Stimulated activated CD4-positive, alpha-beta T cell treated with anti-CD3 and anti-CD28 coated beads, Interleukin-2, amount 100 ng/mL, for 48 hours (primary cell): ENCODE measurements at regions not wholly inside any gene's neighbourhood (a gene's known extent, or its start where the extent isn't known, plus 50 kb on each side); places are given as distances from the start of the nearest gene placed in this dataset.
"Not testable (repeated sequence)": the region's sequence is repeated elsewhere in the genome, so short reads cannot be mapped to it uniquely, and the experiment has no call there.

ENCODE experiments used
- DNase-seq, 2 donors: peaks; one replicate each; pipeline ENCODE4 v3.0.0-alpha.2; 2020

DNA sequence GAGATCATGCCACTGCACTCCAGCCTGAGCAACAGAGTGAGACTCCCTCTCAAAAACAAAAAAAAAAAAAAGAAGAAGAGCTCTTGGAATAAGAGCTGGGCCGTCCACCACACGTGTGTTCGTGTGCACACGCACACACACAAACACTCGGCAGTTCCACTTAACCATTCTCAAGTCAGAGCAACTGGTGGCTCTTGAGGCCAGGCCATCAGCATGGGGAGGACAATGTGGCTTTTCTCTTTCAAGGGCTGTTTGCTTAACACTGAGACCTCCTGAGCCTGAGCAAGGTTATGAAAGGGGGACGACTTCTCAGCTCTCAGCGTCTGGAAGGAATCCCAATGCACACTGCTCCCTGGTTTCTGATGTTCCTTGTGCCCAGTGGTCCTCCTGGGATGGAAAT is 444.9 kb downstream of the SOX9 start:
- DNase-seq: no peak

DNA sequence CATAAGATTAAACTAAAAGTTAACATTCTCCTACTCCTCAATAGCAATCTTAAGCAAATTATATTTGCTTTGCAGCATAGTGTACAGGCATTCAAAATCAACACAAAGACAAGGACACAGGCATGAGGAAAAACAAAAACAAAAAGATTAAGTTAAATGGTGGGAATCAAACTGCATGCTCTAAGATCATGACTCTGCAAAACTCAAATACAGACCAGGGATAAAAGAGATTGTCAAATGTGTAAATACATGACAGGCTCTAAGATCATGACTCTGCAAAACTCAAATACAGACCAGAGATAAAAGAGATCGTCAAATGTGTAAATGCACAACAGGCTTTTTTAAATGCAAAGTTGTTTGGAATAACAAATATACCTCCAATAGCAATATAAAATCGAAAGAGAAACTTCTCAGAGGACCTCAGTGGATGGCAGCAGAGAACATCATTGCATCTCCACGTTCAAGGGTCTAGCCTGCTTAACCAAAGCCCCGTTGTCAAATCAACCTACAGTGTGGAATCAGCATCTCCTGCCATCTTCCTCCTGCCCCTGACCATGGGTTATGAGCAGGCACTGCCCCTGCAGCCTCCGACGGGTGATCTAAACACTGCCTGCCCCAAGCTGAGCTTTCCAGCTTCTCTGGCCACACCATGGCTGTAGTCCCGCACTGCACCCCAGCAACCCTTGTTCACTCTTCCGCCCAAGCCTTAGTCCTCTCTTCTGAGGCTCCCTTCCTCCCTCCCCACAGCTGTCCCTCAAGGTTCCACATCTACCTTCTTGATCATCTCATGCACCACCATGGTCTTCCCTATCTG is 446.1 kb downstream of the SOX9 start:
- no peak for DNase-seq

GRCh38 chr17:72567774-72568173 is 447.0 kb downstream of the SOX9 start:
- DNase-seq: no peak

- DNase-seq: no peak
These were observed 448.5 kb downstream of the SOX9 start for GRCh38 chr17:72569148-72569946.

DNA sequence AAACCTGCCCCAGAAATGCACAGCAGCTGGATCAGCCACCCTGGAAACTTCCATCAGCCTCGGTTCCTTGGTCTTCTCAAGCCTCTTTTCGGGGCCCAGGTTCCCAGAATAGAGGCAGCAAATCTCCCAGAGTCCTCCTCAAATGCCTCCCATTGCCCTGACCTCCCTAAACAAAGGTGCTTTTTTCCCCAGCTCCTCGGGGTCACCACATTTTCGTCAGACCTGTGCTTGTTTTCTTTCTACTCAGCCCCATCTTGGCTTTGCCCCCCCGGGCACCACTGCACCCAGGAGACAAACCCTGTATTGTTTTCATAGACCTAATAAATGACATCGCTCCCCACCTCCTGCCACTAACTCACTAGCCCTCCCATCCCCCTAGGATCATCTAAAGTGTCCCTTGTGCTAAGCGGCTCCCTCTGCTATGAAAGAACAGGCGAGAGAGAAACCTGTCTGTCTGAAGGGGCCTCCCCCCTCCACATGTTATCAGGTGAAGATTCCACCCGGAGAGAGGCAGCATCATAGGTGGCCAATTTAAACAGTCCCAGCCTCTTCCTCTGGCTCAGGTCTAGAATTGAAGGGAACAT is 451.1 kb downstream of the SOX9 start:
- DNase-seq: no peak

DNA sequence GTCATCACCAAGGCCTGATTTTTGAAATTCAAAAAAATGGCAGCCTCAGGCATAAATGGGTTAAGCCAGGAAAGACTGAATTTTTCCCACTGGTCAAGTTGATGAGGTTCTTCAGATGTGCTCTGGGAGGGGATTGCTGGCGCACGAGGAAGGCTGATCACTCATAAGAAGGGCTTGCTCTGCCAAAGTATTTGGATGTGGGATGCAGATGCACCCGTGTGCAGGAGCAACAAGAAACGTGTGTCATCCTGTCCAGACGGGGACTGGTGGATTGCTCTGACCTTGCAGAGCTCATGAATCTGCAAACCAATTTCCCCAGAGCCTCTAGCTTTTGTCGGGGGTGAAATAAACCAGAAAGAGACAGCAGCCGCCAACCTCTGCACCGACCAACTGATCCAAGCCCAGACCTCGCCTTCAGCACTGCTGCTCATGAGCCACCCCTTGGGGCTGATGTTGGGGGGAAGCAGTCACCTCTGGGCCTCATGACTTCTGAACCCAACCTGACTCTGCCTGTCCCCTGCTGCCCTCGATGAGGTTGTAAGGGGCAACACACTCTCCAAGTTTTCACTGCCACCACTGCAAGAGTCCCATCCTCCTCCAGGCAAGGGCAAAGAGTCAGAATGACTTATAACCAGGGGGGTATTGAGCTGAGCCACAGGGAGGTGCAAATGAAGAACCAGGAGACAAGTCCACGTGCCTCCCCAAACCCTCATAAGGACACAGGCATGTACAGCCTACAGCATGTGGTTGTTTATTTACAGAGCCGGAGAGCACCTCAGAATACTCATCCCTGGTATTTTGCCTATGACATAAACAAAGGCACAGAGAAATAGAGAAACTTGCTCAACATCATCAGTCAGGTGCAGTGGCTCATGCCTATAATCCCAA is 452.0 kb downstream of the SOX9 start:
- no peak for DNase-seq

- DNase-seq: not testable (repeated sequence)
These were observed 452.6 kb downstream of the SOX9 start for GRCh38 chr17:72573492-72573801.

DNA sequence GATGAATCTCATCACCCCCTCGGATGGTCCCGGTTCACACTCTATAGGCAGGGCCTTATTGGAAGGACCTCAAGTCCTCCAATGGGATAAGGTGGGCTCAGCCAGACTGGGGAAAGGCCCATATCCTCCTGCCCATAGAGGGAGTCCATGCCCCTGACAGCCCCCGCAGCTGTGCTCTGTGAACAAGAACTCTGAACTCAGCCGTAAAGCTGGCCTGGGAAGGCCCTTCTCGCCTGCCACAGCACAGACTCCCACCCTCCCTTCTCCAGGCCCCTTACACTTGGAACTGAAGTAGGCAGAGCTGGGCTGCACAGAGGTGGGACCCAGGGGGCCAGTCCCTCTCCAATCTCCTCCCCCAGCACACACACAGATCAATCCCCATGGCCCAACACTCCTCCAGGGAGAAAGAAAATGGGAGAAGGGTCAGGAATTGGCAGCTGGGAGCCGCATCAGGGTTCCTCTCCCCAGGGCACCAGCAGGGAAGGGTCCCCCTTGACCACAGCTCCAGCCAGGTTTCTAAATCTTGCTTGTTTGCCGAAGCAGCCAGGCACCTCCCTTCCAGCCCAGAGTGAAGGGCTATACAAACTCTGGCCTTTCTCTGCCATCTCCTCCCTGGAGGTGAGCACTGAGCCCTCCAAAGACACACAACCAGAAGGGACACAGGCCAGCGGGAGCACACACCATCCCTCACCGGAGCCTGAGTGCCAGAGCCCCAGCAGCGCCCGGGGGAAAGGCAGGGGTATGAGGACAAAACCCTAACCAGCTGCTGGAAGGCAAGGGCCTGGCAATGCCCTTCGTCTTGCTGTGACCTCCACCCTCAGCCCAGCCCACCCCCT is 454.1 kb downstream of the SOX9 start:
- no peak for DNase-seq

- no peak for DNase-seq
These were observed 454.9 kb downstream of the SOX9 start for GRCh38 chr17:72575542-72576233.

DNA sequence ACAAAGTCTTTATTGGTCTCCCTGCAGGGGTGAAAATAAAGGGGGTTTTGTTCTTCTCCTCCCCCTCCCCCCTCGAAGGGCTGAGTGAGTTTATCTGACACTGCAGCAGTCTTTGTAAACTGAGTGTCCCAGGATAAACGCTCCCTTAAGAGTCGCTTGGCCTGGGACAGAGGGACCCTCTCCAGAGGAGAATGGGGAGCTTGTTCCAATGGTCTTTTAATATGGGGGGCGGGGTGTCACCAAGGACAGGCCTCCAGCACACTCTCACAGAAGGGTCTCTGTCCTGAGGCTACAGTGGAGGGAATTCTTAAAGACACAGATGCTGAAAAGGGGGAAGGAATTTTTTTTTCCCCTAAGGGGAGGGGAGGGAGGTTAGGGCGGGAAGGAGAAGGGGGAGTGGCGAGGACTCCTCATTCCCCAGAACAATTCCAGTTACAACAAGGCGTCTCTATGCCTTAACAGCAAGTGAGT is 455.5 kb downstream of the SOX9 start:
- no peak for DNase-seq

DNA sequence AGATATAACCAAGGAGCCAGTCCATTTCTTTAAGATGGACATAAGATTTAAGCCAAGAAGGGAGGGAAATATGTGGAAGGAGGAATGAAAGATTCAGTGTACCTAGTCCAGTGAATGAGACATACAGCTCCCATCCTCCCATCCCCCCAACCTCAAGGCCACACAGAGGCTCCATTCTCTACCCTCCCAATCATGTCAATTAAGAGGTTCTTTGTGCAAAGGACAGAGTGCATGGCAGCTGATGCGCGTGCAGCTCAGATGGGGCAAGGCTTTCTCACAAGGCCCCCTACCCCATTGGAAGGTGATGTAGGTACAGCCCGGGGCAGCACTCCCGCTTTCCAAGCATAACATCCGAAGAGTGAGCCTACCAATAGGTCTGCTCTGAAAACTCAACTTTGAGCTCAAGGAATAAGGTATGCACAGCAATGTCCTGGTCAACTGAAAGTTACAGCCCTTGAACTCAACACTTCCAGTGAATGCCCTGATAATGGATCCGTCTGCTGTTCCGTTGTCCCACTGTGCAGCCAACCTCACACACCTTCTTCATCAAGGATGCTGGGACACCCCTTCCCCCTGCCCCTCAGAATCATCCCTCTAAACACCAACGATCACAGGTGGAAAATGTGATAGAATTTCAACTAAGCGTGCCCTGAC is 458.1 kb downstream of the SOX9 start:
- DNase-seq: no peak

DNA sequence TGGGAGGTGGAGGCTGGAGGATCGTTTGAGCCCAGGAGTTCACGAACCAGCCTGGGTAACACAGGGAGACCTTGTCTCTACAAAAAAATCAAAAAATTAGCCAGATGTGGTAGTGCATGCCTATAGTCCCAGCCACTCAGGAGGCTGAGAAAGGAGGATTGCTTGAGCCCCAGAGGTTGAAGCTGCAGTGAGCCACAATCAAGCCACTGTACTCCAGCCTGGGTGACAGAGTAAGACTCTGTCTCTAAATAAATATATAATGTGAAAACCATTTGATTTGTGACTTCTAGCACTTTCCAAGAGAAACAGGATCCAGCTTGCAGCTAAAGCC is 459.1 kb downstream of the SOX9 start:
- no peak for DNase-seq

- no peak for DNase-seq
These were observed 459.7 kb downstream of the SOX9 start for GRCh38 chr17:72580321-72581127.

DNA sequence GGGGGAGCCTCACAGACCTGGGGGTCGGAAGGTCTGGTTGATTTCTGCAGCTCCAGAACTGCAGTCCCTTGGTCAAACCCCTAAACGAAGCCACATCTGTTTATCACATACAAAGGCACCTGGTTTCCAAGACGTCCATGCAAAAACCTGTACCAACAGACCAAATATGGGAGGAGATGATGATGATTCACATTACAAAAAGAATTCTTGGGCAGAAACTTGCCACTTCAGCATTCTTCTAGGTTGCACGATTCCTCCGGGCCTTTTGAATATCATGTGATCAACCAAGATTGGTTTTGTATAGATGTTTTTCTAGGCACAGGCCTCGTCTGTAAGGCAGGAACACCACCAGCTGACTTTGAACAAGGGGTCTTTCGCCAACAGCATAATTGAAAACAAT is 466.3 kb downstream of the SOX9 start:
- no peak for DNase-seq

- no peak for DNase-seq
These were observed 467.1 kb downstream of the SOX9 start for GRCh38 chr17:72587773-72588511.

DNA sequence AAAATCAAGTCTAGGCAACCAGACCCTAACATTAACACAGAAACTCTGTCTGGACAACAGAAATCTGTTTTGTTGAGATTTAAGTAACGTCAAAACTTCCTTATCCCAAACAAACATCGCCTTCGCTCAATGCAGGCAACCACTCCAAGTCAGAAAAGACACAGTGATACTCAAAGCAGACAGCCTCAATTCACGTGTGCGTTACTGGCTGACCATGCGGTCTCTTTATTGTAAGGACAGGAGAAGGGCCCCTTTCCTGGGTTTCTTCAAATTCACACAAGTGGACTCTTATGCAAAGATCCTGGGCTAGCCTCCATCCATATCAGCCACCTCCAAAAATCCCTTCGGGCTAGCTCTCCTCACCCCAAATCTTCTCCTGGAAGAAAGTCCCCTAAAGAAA is 467.7 kb downstream of the SOX9 start:
- DNase-seq: no peak

- no peak for DNase-seq
These were observed 468.1 kb downstream of the SOX9 start for GRCh38 chr17:72588961-72589360.

GRCh38 chr17:72590382-72590781 is 469.6 kb downstream of the SOX9 start:
- DNase-seq: no peak

GRCh38 chr17:72590882-72591281 is 470.1 kb downstream of the SOX9 start:
- no peak for DNase-seq
